Kidney (tissue), 13 donors: ENCODE measurements at regions not wholly inside any gene's neighbourhood (a gene's known extent, or its start where the extent isn't known, plus 50 kb on each side); places are given as distances from the start of the nearest gene placed in this dataset.

Source experiments
- DNase-seq, 5 donors: peaks; one replicate each; pipeline ENCODE4 v3.0.0-alpha.2; 2013 to 2020
- FAIRE-seq: peaks from 2 replicates; lab custom pipeline; 2012; peaks lifted over from hg19 to GRCh38; lab: Jason Lieb, UNC
- H3K27ac ChIP-seq, 2 donors: one replicate each; pipeline ENCODE4 v1.7.0; 2013; ENCODE audit warnings: low read depth in 2 of 2, low read length in 2 of 2, inconsistent platforms in 1 of 2
- H3K27me3 ChIP-seq: one replicate; pipeline ENCODE4 v1.7.1; 2013; ENCODE audit warnings: low read length, inconsistent platforms; ENCODE audit not compliant: control insufficient read depth, insufficient read depth
- H3K36me3 ChIP-seq, 3 donors: one replicate each; pipeline versions ENCODE4 v1.7.0 to v1.7.1; 2013; ENCODE audit warnings: low read length in 3 of 3, control low read depth in 1 of 3, inconsistent platforms in 1 of 3; ENCODE audit not compliant: insufficient read depth in 3 of 3, control insufficient read depth in 2 of 3
- H3K4me1 ChIP-seq, 3 donors: one replicate each; pipeline versions ENCODE4 v1.7.0 to v1.7.1; 2013; ENCODE audit warnings: low read length in 3 of 3, inconsistent platforms in 1 of 3, low read depth in 1 of 3; ENCODE audit not compliant: control insufficient read depth in 2 of 3, insufficient read depth in 2 of 3
- H3K4me3 ChIP-seq, 3 donors: one replicate each; pipeline versions ENCODE4 v1.7.0 to v1.8.1; 2013; ENCODE audit warnings: low read length in 3 of 3, control low read depth in 1 of 3, inconsistent platforms in 1 of 3
- H3K9ac ChIP-seq, 3 donors: one replicate each; pipeline versions ENCODE4 v1.7.0 to v1.7.1; 2013; ENCODE audit warnings: low read length in 3 of 3, control low read depth in 1 of 3, inconsistent platforms in 1 of 3
- H3K9me3 ChIP-seq, 3 donors: one replicate each; pipeline versions ENCODE4 v1.7.0 to v1.7.1; 2013; ENCODE audit warnings: low read length in 3 of 3, control low read depth in 1 of 3, inconsistent platforms in 1 of 3; ENCODE audit not compliant: control insufficient read depth in 2 of 3, insufficient read depth in 1 of 3
- CTCF ChIP-seq: IDR thresholded peaks from 3 replicates; pipeline ENCODE4 v1.5.1; 2012; ENCODE audit warnings: mild to moderate bottlenecking, moderate library complexity, borderline replicate concordance; ENCODE audit not compliant: insufficient read depth; ENCODE audit errors: extremely low read depth
- intact Hi-C: fragments of 100-400 bp; cut with DNase I; formaldehyde crosslinking; loops from one replicate; pipeline ENCODE4 v1.11.1; 2022
- donor health status: control.
- donor health status: control.
- donor health status: control.
- donor health status: control.
- donor health status: control.
- donor health status: DM: yes; HTN: yes; CAD: no.
- donor health status: Normal renal cell carcinoma (clear cell type).

- Histone ChIP-seq H3K4me3 (no peak overlapping the region), H3K9ac (no peak overlapping the region), H3K36me3 (no peaks in the 10 kb centered on the region), H3K4me1 (no peaks in the 10 kb centered on the region), H3K9me3 (no peaks in the 10 kb centered on the region), H3K27me3 (peaks cover 4% of the 10 kb centered on the region), H3K27ac (no peak overlapping the region)
- TF ChIP-seq CTCF, result no peak
- FAIRE-seq (no peak), DNase-seq (peak in 1 of 5 donors; percentile 3)
- intact Hi-C loops, result no loop called here
Measured at GRCh38 chr13:111462221-111462764, 141.9 kb downstream of the TEX29 start.

GRCh38 chr13:111462944-111463343 lies 142.5 kb downstream of the TEX29 start:
- Histone ChIP-seq H3K27me3 (peaks cover 4% of the 10 kb centered on the region), H3K9me3 (no peaks in the 10 kb centered on the region), H3K27ac (no peak overlapping the region), H3K4me1 (no peaks in the 10 kb centered on the region), H3K9ac (no peak overlapping the region), H3K4me3 (no peak overlapping the region), H3K36me3 (no peaks in the 10 kb centered on the region)
- FAIRE-seq (no peak), DNase-seq (no peak)
- TF ChIP-seq CTCF, result no peak
- intact Hi-C loops, result no loop called here

- H3K27me3 ChIP-seq, result peaks cover 4% of the 10 kb centered on the region
- H3K9me3 ChIP-seq, result no peaks in the 10 kb centered on the region
- intact Hi-C loops, result no loop called here
- H3K27ac ChIP-seq, result no peak overlapping the region
- no peaks in the 10 kb centered on the region for H3K4me1 ChIP-seq
- no peak overlapping the region for H3K4me3 ChIP-seq
- FAIRE-seq, result no peak
- TF ChIP-seq CTCF, result no peak
- no peak overlapping the region for H3K9ac ChIP-seq
- DNase-seq, result no peak
- H3K36me3 ChIP-seq, result no peaks in the 10 kb centered on the region
Measured at GRCh38 chr13:111467111-111467890, 146.9 kb downstream of the TEX29 start.
